ENCODE measurements at regions not wholly inside any gene's neighbourhood (a gene's known extent, or its start where the extent isn't known, plus 50 kb on each side); places are given as distances from the start of the nearest gene placed in this dataset.

- no peak overlapping the region for H3K4me3 Mint-ChIP-seq
- Histone ChIP-seq H3K4me1 (ENCODE audit: control insufficient read depth in 2 of 2, insufficient read depth in 2 of 2, low read length in 2 of 2) (no peaks in the 10 kb centered on the region), H3K27me3 (replicated peaks in 1 of 4; ENCODE audit: control extremely low read depth in 1 of 4, control insufficient read depth in 3 of 4, insufficient read depth in 4 of 4, low read length in 3 of 4) (no peaks in the 10 kb centered on the region), H3K9ac (ENCODE audit: low read length) (no peak overlapping the region), H3K36me3 (replicated peaks in 1 of 2; ENCODE audit: control extremely low read depth in 1 of 2, control insufficient read depth in 1 of 2, extremely low read depth in 1 of 2, insufficient read depth in 2 of 2, low read length in 1 of 2) (no peaks in the 10 kb centered on the region), H2AFZ (ENCODE audit: insufficient read depth, low read depth, low read length, poor library complexity, severe bottlenecking) (no peak overlapping the region), H4K20me1 (ENCODE audit: control insufficient read depth, insufficient read depth, low read length, poor library complexity, severe bottlenecking) (no peaks in the 10 kb centered on the region), H3K9me3 (ENCODE audit: control extremely low read depth in 1 of 3, control insufficient read depth in 2 of 3, insufficient read depth in 1 of 3, low read length in 2 of 3) (no peaks in the 10 kb centered on the region), H3K4me3 (ENCODE audit: control extremely low read depth in 1 of 5, extremely low read depth in 1 of 5, insufficient read depth in 1 of 5, low read depth in 2 of 5, low read length in 4 of 5) (no peak overlapping the region), H3K79me2 (ENCODE audit: control insufficient read depth, insufficient read depth, low read length) (no peaks in the 10 kb centered on the region), H3K4me2 (replicated peaks; ENCODE audit: low read depth, low read length, poor library complexity, severe bottlenecking) (no peak overlapping the region), H3K27ac (ENCODE audit: low read length in 2 of 2) (no peak overlapping the region)
- no peak overlapping the region for H3K27ac Mint-ChIP-seq
- ChIA-PET POLR2A (no interaction called here), CTCF (no interaction called here)
- ATAC-seq (ENCODE audit: low read depth) (no peak), DNase-seq (no peak)
- 94% methylated on average over 3 of the region's 4 CpGs for WGBS (ENCODE audit: insufficient coverage)
- H3K4me1 Mint-ChIP-seq, result no peaks in the 10 kb centered on the region
- intact Hi-C loops (cut with micrococcal nuclease), result no loop called here
- H3K9me3 Mint-ChIP-seq (ENCODE audit: insufficient read depth), result no peaks in the 10 kb centered on the region
- H3K27me3 Mint-ChIP-seq, result peaks cover 5% of the 10 kb centered on the region
- TF ChIP-seq EZH2 (IDR thresholded peaks at IDR 0.05; ENCODE audit: borderline replicate concordance, insufficient read depth, low read depth, low read length, poor library complexity, severe bottlenecking) (no peak), CTCF (IDR thresholded peaks at IDR 0.05) (no peak)
These were observed 82.4 kb downstream of the VEGFA start for GRCh38 chr6:43852350-43852864.

DNA sequence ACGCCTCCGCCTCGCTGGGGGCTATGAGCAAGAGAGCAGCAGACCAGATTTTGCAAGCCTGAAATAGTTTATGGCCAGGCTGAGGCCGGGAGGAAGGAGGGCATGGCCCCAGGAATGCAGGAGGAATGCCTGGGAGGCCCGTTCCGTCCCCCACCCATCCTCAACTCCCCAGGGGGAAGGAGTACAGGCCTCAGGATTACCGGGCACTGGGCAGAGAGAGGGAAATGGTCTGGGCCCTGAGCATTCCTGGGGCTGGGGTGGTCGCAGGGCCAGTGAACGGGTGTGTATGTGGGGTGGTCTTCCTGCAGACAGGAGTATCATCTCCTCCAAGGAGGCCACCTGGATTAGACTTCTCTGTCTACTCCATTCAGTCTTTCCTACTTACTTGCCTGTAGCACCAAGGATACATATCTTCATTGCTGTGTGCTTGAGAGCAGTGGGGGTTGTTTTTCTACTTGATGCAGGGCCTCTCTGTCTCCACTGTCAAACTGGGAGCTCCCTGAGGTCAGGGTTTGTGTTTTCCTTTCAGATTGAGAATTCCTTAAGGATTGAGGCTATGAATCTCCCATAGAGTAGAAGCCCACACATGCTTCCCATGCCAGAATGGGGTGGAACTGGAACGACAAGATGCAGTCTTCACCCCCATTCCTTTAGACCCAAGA lies 81.3 kb downstream of the VEGFA start:
- Histone ChIP-seq H3K27me3 (replicated peaks in 1 of 4; ENCODE audit: control extremely low read depth in 1 of 4, control insufficient read depth in 3 of 4, insufficient read depth in 4 of 4, low read length in 3 of 4) (no peaks in the 10 kb centered on the region), H4K20me1 (ENCODE audit: control insufficient read depth, insufficient read depth, low read length, poor library complexity, severe bottlenecking) (no peaks in the 10 kb centered on the region), H3K9me3 (ENCODE audit: control extremely low read depth in 1 of 3, control insufficient read depth in 2 of 3, insufficient read depth in 1 of 3, low read length in 2 of 3) (no peaks in the 10 kb centered on the region), H3K79me2 (ENCODE audit: control insufficient read depth, insufficient read depth, low read length) (no peaks in the 10 kb centered on the region), H3K36me3 (replicated peaks in 1 of 2; ENCODE audit: control extremely low read depth in 1 of 2, control insufficient read depth in 1 of 2, extremely low read depth in 1 of 2, insufficient read depth in 2 of 2, low read length in 1 of 2) (no peaks in the 10 kb centered on the region), H3K27ac (ENCODE audit: low read length in 2 of 2) (no peak overlapping the region), H2AFZ (ENCODE audit: insufficient read depth, low read depth, low read length, poor library complexity, severe bottlenecking) (no peak overlapping the region), H3K9ac (ENCODE audit: low read length) (no peak overlapping the region), H3K4me3 (ENCODE audit: control extremely low read depth in 1 of 5, extremely low read depth in 1 of 5, insufficient read depth in 1 of 5, low read depth in 2 of 5, low read length in 4 of 5) (no peak overlapping the region), H3K4me1 (ENCODE audit: control insufficient read depth in 2 of 2, insufficient read depth in 2 of 2, low read length in 2 of 2) (no peaks in the 10 kb centered on the region), H3K4me2 (replicated peaks; ENCODE audit: low read depth, low read length, poor library complexity, severe bottlenecking) (no peak overlapping the region)
- no peak for TF ChIP-seq EZH2 (IDR thresholded peaks at IDR 0.05; ENCODE audit: borderline replicate concordance, insufficient read depth, low read depth, low read length, poor library complexity, severe bottlenecking)
- TF ChIP-seq CTCF (IDR thresholded peaks at IDR 0.05), result no peak
- DNase-seq, result no peak
- no peak overlapping the region for H3K4me3 Mint-ChIP-seq
- ChIA-PET POLR2A (no interaction called here), CTCF (no interaction called here)
- H3K4me1 Mint-ChIP-seq, result no peaks in the 10 kb centered on the region
- no peak overlapping the region for H3K27ac Mint-ChIP-seq
- ATAC-seq (ENCODE audit: low read depth), result no peak
- intact Hi-C loops (cut with micrococcal nuclease), result no loop called here
- H3K27me3 Mint-ChIP-seq, result peaks cover 12% of the 10 kb centered on the region
- no peaks in the 10 kb centered on the region for H3K9me3 Mint-ChIP-seq (ENCODE audit: insufficient read depth)
- 86% methylated on average over 6 of the region's 10 CpGs for WGBS (ENCODE audit: insufficient coverage)

All from B cell (primary cell).